ENCODE measurements at regions not wholly inside any gene's neighbourhood (a gene's known extent, or its start where the extent isn't known, plus 50 kb on each side); places are given as distances from the start of the nearest gene placed in this dataset.
"Not testable (repeated sequence)": the region's sequence is repeated elsewhere in the genome, so short reads cannot be mapped to it uniquely, and the experiment has no call there.

- no peak for DNase-seq
Observed at GRCh38 chr16:60279061-60279665, 1545.0 kb upstream of the GOT2 start.

GRCh38 chr16:60274431-60275019 is 1540.4 kb upstream of the GOT2 start:
- DNase-seq: no peak

GRCh38 chr16:60271781-60272180 is 1537.7 kb upstream of the GOT2 start:
- DNase-seq: no peak

- DNase-seq: no peak
Observed at GRCh38 chr16:60271025-60271771, 1537.1 kb upstream of the GOT2 start.

- no peak for DNase-seq
Observed at GRCh38 chr16:60261425-60261824, 1527.3 kb upstream of the GOT2 start.

GRCh38 chr16:60259956-60260355 is 1525.8 kb upstream of the GOT2 start:
- DNase-seq: no peak

- no peak for DNase-seq
Observed at GRCh38 chr16:60246086-60246485, 1512.0 kb upstream of the GOT2 start.

- no peak for DNase-seq
Observed at GRCh38 chr16:60241671-60242070, 1507.6 kb upstream of the GOT2 start.

GRCh38 chr16:60230666-60231065 is 1496.5 kb upstream of the GOT2 start:
- no peak for DNase-seq

GRCh38 chr16:60225541-60225940 is 1491.4 kb upstream of the GOT2 start:
- no peak for DNase-seq

- no peak for DNase-seq
Observed at GRCh38 chr16:60217787-60218186, 1483.7 kb upstream of the GOT2 start.

GRCh38 chr16:60214311-60214710 is 1480.2 kb upstream of the GOT2 start:
- no peak for DNase-seq

- DNase-seq: no peak
Observed at GRCh38 chr16:60206516-60206915, 1472.4 kb upstream of the GOT2 start.

- DNase-seq: no peak
Observed at GRCh38 chr16:60204181-60204580, 1470.1 kb upstream of the GOT2 start.

GRCh38 chr16:60203525-60204124 is 1469.5 kb upstream of the GOT2 start:
- no peak for DNase-seq

GRCh38 chr16:60200729-60201128 is 1466.6 kb upstream of the GOT2 start:
- not testable (repeated sequence) for DNase-seq

GRCh38 chr16:60200161-60200560 is 1466.0 kb upstream of the GOT2 start:
- DNase-seq: no peak

GRCh38 chr16:60199150-60199549 is 1465.0 kb upstream of the GOT2 start:
- DNase-seq: no peak

- no peak for DNase-seq
Observed at GRCh38 chr16:60181536-60181935, 1447.4 kb upstream of the GOT2 start.

- DNase-seq: no peak
Observed at GRCh38 chr16:60180609-60181008, 1446.5 kb upstream of the GOT2 start.

- DNase-seq: no peak
Observed at GRCh38 chr16:60170196-60170595, 1436.1 kb upstream of the GOT2 start.

GRCh38 chr16:60166111-60166510 is 1432.0 kb upstream of the GOT2 start:
- no peak for DNase-seq

GRCh38 chr16:60151987-60152386 is 1417.9 kb upstream of the GOT2 start:
- no peak for DNase-seq
